ENCODE measurements at regions not wholly inside any gene's neighbourhood (a gene's known extent, or its start where the extent isn't known, plus 50 kb on each side); places are given as distances from the start of the nearest gene placed in this dataset.

DNA sequence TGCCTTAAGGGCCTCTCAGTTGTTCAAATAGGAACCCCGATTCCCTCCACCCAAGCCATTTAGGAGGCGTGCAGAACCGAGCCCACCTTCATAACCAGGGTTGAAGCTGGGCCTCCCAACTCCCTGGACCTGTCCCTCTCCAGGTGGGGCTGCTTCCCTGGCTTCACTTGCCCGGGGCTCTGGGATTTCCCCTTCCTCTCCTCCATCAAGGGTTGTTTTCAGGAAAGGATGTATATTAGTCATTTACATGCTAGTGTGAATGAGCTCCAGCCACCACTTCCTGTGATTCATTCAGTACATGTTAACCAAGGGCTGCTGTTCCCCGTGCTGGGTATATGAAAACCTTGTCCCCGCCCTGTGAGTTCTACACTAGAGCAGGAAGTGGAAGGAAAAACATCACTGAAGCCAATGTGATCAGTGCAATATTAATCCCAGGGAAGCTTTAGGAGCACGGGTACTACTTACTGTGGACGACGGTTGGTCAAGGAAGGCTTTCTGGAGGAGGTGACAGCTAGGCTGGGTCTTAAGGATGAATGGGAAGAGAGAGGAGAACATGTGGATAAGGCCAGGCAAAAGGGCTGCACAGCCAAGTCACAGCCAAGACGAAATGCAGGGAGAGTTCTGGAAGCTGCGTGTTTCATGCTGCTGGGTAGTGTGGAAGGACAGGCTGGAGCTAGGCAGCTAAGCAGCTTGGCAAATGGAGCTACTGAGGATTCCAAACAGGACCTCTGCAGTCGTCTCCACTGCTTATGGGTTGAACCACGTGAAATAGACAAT lies 150.1 kb upstream of the SHH start:
- H3K36me3 ChIP-seq (ENCODE audit: control insufficient read depth, insufficient read depth, low read length) = no peaks in the 10 kb centered on the region
- intact Hi-C loops (cut with micrococcal nuclease) (no loop called here), in situ Hi-C loops (cut with MboI; ENCODE audit: low sequenced_read_pairs) (no loop called here), dilution Hi-C loops (cut with HindIII; ENCODE audit: low sequenced_read_pairs, unreplicated experiment) (no loop called here)
- no peak; the same call in 1 of the 2 replicates for ATAC-seq (ENCODE audit: low read depth)
- H4K20me1 ChIP-seq (ENCODE audit: insufficient read depth, low read length) = no peaks in the 10 kb centered on the region
- BruUV-seq (replicated peaks) = no TSS peak
- no peak overlapping the region for H3K14ac ChIP-seq (replicated peaks; ENCODE audit: low read depth, low read length)
- H3K4ac ChIP-seq (ENCODE audit: low read depth, low read length) = peak overlapping the region; percentile 36
- H2BK15ac ChIP-seq (ENCODE audit: low read depth, low read length) = peak overlapping the region; percentile 56; the same call in 1 of the 3 replicates
- H4K8ac ChIP-seq (ENCODE audit: low read depth in 2 of 2, low read length in 2 of 2) = peak overlapping the region; percentile 68 to 80; a peak in 2 of 4 replicates
- H2AFZ ChIP-seq (replicated peaks; ENCODE audit: low read length, poor library complexity) = no peak overlapping the region
- peak overlapping the region; percentile 11; the same call in 1 of the 2 replicates for H4K91ac ChIP-seq (ENCODE audit: insufficient read depth, low read depth, low read length)
- 60% methylated on average over 6 of the region's 13 CpGs; no CpG with 5 or more reads in 1 of the 2 experiments for WGBS, 2 experiments (ENCODE audit: extremely low coverage in 2 of 2, insufficient read length in 1 of 2)
- no peak overlapping the region for H2BK5ac ChIP-seq (ENCODE audit: low read depth, low read length, poor library complexity, severe bottlenecking)
- H3K79me1 ChIP-seq (ENCODE audit: low read depth in 1 of 2, low read length in 2 of 2) = no peaks in the 10 kb centered on the region
- no peak overlapping the region for H4K5ac ChIP-seq (ENCODE audit: low read depth, low read length)
- no peaks in the 10 kb centered on the region; the same call in 1 of the 2 replicates for H3K9me1 ChIP-seq (ENCODE audit: insufficient read depth, low read length)
- peak; percentile 77 for DNase-seq
- peaks cover 19% of the 10 kb centered on the region for H3K9me3 ChIP-seq (ENCODE audit: control insufficient read depth, insufficient read depth, low read length)
- peak overlapping the region; percentile 15 for H2AK9ac ChIP-seq (replicated peaks; ENCODE audit: low read depth, low read length, poor library complexity)
- TF ChIP-seq CEBPB (IDR thresholded peaks at IDR 0.05; ENCODE audit: low read depth, low read length) (no peak), BHLHE40 (IDR thresholded peaks at IDR 0.05; ENCODE audit: low read depth, low read length) (no peak), CHD1 (IDR thresholded peaks at IDR 0.05; ENCODE audit: low read depth, low read length) (no peak), RFX5 (IDR thresholded peaks at IDR 0.05; ENCODE audit: low read depth, low read length) (no peak), NFE2L2 (IDR thresholded peaks at IDR 0.05; ENCODE audit: low read depth, low read length) (no peak), SMC3 (IDR thresholded peaks at IDR 0.05; ENCODE audit: low read depth, low read length) (no peak), FOS (IDR thresholded peaks at IDR 0.05; ENCODE audit: low read depth, low read length) (no peak), POLR2A (IDR thresholded peaks at IDR 0.05; ENCODE audit: low read depth, low read length) (no peak), MXI1 (IDR thresholded peaks at IDR 0.05; ENCODE audit: borderline replicate concordance, low read depth, low read length) (no peak), RAD21 (IDR thresholded peaks at IDR 0.05; ENCODE audit: low read length) (no peak)
- TF ChIP-seq, protein P1, sequence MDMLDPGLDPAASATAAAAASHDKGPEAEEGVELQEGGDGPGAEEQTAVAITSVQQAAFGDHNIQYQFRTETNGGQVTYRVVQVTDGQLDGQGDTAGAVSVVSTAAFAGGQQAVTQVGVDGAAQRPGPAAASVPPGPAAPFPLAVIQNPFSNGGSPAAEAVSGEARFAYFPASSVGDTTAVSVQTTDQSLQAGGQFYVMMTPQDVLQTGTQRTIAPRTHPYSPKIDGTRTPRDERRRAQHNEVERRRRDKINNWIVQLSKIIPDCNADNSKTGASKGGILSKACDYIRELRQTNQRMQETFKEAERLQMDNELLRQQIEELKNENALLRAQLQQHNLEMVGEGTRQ (IDR thresholded peaks at IDR 0.05; ENCODE audit: low read depth, low read length) = no peak
- TF ChIP-seq, protein P2, sequence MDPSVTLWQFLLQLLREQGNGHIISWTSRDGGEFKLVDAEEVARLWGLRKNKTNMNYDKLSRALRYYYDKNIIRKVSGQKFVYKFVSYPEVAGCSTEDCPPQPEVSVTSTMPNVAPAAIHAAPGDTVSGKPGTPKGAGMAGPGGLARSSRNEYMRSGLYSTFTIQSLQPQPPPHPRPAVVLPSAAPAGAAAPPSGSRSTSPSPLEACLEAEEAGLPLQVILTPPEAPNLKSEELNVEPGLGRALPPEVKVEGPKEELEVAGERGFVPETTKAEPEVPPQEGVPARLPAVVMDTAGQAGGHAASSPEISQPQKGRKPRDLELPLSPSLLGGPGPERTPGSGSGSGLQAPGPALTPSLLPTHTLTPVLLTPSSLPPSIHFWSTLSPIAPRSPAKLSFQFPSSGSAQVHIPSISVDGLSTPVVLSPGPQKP (IDR thresholded peaks at IDR 0.05; ENCODE audit: borderline replicate concordance, low read depth, low read length) = no peak
- H3K23ac ChIP-seq (ENCODE audit: low read depth, low read length) = no peak overlapping the region
- H3K4me3 ChIP-seq (ENCODE audit: insufficient read depth, low read depth, low read length) = no peak overlapping the region
- H3K56ac ChIP-seq (ENCODE audit: extremely low read depth, insufficient read depth, low read length) = no peak overlapping the region; the same call in 1 of the 2 replicates
- H3K9ac ChIP-seq (ENCODE audit: low read depth, low read length) = no peak overlapping the region
- H3K4me1 ChIP-seq (ENCODE audit: control insufficient read depth, insufficient read depth, low read length) = no peaks in the 10 kb centered on the region
- peak overlapping the region; percentile 63; the same call in 1 of the 2 replicates for H2BK120ac ChIP-seq (ENCODE audit: low read depth, low read length)
- POLR2A ChIA-PET (ENCODE audit: unreplicated experiment) = no interaction called here
- no peak overlapping the region for H2AK5ac ChIP-seq (ENCODE audit: low read depth, low read length)
- no peak overlapping the region for H3K18ac ChIP-seq (ENCODE audit: low read depth, low read length)
- no peak overlapping the region for H3K27ac ChIP-seq (ENCODE audit: insufficient read depth, low read length)
- H3K4me2 ChIP-seq (ENCODE audit: low read depth, low read length) = no peak overlapping the region
- no peaks in the 10 kb centered on the region for H3K27me3 ChIP-seq (ENCODE audit: control insufficient read depth, insufficient read depth, low read length)
- H2BK20ac ChIP-seq (ENCODE audit: low read depth, low read length) = no peak overlapping the region
- CTCF ChIA-PET = interaction anchor here (0.5 kb wide), 1 partner anchor 989 kb away, joined by 3 read pairs; no protein-coding TSS in a partner anchor
